ENCODE measurements at regions not wholly inside any gene's neighbourhood (a gene's known extent, or its start where the extent isn't known, plus 50 kb on each side); places are given as distances from the start of the nearest gene placed in this dataset.
A peak's percentile ranks its signal among the peaks of the same experiment; 100 is the strongest.

DNA sequence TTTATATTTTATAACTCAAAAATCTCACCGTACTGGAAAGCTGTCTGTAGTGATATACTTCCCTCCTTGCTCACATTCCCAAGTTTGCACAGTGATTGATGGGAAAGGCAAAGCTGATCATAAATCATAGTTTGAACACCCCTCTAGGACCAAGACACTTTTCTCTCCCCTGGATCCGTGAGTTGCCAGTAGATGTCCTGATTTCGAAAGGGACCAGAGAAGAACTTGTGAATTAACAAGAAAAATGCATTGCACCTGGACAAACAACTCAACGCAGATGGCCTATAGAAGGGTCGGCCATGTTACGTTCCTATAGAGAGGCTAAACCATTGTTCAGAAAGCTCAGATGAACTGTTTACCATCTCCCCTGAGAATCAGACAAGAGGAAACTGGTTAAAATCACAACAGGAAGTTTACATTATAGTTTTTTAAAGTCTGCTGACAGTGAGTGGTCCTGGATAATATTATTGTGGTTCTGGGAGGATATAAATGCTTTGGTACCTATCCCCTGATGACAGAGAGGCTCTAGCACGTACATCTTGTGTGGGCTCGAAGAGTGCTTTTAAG is 124.0 kb upstream of the SLC45A1 start:
- TF ChIP-seq, protein P1, sequence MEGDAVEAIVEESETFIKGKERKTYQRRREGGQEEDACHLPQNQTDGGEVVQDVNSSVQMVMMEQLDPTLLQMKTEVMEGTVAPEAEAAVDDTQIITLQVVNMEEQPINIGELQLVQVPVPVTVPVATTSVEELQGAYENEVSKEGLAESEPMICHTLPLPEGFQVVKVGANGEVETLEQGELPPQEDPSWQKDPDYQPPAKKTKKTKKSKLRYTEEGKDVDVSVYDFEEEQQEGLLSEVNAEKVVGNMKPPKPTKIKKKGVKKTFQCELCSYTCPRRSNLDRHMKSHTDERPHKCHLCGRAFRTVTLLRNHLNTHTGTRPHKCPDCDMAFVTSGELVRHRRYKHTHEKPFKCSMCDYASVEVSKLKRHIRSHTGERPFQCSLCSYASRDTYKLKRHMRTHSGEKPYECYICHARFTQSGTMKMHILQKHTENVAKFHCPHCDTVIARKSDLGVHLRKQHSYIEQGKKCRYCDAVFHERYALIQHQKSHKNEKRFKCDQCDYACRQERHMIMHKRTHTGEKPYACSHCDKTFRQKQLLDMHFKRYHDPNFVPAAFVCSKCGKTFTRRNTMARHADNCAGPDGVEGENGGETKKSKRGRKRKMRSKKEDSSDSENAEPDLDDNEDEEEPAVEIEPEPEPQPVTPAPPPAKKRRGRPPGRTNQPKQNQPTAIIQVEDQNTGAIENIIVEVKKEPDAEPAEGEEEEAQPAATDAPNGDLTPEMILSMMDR (IDR thresholded peaks at IDR 0.05; ENCODE audit: insufficient read depth, low read length, severe bottlenecking) = no peak
- FAIRE-seq = no peak
- H3K27me3 ChIP-seq (ENCODE audit: control insufficient read depth, insufficient read depth, low read length) = no peaks in the 10 kb centered on the region
- DNase-seq (ENCODE audit: low read depth) = no peak
- H3K4me3 ChIP-seq (ENCODE audit: low read depth, low read length) = no peak overlapping the region
- H3K36me3 ChIP-seq (ENCODE audit: control insufficient read depth, insufficient read depth, low read length) = no peaks in the 10 kb centered on the region

DNA sequence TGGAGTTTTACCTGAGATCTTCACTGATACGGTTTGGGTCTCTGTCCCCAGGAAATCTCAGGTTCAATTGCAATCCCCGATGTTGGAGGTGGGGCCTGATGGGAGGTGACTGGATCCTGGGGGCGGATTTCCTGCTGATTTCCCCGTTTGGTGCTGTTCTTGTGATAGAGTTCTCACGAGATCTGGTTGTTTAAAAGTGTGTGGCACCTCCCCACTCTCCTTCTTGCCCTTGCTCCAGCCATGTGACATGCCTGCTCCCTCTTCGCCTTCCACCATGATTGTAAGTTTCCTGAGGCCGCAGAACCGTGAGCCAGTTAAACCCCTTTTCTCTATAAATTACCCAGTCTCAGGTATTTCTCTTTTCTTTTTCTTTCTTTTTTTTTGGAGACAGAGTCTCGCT is 126.4 kb upstream of the SLC45A1 start:
- Histone ChIP-seq H3K4me3 (ENCODE audit: low read depth, low read length) (no peak overlapping the region), H3K27me3 (ENCODE audit: control insufficient read depth, insufficient read depth, low read length) (no peaks in the 10 kb centered on the region), H3K36me3 (ENCODE audit: control insufficient read depth, insufficient read depth, low read length) (no peaks in the 10 kb centered on the region)
- DNase-seq (ENCODE audit: low read depth) = no peak
- no peak for FAIRE-seq
- TF ChIP-seq, protein P1 (IDR thresholded peaks at IDR 0.05; ENCODE audit: insufficient read depth, low read length, severe bottlenecking) = no peak

DNA sequence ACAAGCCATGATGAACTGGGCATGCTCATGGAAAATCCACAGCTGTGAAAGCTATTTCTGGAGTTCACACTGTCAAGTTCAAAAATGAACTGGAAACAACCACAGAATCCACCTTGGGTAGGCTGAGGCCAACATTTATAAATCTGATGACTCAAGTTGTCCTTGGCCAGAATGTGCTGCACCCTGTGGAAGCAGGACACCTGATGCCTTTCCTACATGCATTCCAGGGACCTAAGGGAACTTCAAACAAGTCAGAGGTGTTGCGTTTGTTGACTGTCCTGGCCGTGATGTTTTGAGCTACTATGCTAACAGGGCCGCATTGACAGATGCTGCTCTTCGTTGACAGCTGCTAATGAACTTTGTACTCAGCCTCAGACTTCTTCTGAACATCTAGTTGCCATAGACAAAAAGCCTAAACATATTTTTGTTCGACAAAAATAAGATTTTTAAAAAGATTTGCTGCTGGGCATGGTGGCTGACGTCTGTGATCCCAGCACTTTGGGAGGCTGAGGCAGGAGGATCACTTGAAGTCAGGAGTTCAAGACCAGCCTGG is 127.9 kb upstream of the SLC45A1 start:
- no peak overlapping the region for H3K4me3 ChIP-seq (ENCODE audit: low read depth, low read length)
- no peaks in the 10 kb centered on the region for H3K36me3 ChIP-seq (ENCODE audit: control insufficient read depth, insufficient read depth, low read length)
- DNase-seq (ENCODE audit: low read depth) (no peak), FAIRE-seq (no peak)
- no peaks in the 10 kb centered on the region for H3K27me3 ChIP-seq (ENCODE audit: control insufficient read depth, insufficient read depth, low read length)
- TF ChIP-seq, protein P1 (IDR thresholded peaks at IDR 0.05; ENCODE audit: insufficient read depth, low read length, severe bottlenecking) = no peak

DNA sequence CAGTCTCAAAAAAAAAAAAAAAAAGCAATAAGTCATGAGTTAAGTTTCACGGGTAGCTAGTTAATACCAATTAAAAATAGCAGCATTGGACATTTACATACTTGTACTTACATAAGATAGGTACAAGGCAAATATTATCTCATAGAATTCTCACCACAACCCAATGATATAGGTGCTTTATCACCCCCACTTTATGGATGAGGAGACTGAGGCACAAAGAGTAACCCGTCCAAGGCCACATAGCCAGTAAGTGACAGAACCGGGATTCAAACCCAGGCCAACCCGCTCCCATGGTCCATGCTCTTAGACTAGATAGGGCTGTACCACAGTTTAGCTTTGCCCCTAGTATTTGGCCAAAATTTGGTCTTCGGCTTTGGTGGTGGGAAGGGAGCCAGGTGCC is 132.5 kb upstream of the SLC45A1 start:
- Histone ChIP-seq H3K27me3 (ENCODE audit: control insufficient read depth, insufficient read depth, low read length) (no peaks in the 10 kb centered on the region), H3K36me3 (ENCODE audit: control insufficient read depth, insufficient read depth, low read length) (no peaks in the 10 kb centered on the region), H3K4me3 (ENCODE audit: low read depth, low read length) (no peak overlapping the region)
- FAIRE-seq (no peak), DNase-seq (ENCODE audit: low read depth) (no peak)
- TF ChIP-seq, protein P1 (IDR thresholded peaks at IDR 0.05; ENCODE audit: insufficient read depth, low read length, severe bottlenecking) = no peak

DNA sequence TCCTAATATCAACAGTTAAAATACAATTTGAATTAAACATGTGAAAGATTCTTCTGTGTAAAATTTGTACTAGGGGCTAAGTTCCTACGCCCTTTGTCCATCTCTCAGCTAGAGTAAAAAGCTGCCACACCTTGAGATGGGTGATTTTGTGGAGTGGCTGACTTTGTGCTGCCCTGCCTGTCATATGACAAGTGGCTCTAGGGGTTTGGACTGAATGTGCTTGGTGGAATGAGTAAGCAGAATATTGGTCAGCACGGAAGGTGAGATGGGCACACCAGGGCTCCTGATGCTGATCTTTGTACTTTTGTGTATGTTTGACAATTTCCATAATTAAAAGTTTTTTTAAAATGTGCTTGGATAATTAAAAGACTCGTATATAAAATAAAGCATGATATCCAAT is 133.6 kb upstream of the SLC45A1 start:
- FAIRE-seq = no peak
- H3K4me3 ChIP-seq (ENCODE audit: low read depth, low read length) = no peak overlapping the region
- DNase-seq (ENCODE audit: low read depth) = peak; percentile 50
- TF ChIP-seq, protein P1 (IDR thresholded peaks at IDR 0.05; ENCODE audit: insufficient read depth, low read length, severe bottlenecking) = no peak
- no peaks in the 10 kb centered on the region for H3K36me3 ChIP-seq (ENCODE audit: control insufficient read depth, insufficient read depth, low read length)
- H3K27me3 ChIP-seq (ENCODE audit: control insufficient read depth, insufficient read depth, low read length) = no peaks in the 10 kb centered on the region

Measured in bronchial epithelial cell (primary cell).